GM12878 (cell line): ENCODE measurements at regions not wholly inside any gene's neighbourhood (a gene's known extent, or its start where the extent isn't known, plus 50 kb on each side); places are given as distances from the start of the nearest gene placed in this dataset.

Experiments used
- ATAC-seq: fragments of 200-7000 bp; cut with Tn5 transposase; 3 replicates; pipeline ENCODE4 v1.9.1; 2020; ENCODE audit warnings: mild to moderate bottlenecking, moderate library complexity
- BruUV-seq: library from RNA; stranded (reverse); fragments of 400-500 nt; replicated peaks from 2 replicates; lab custom pipeline; 2021; lab: Mats Ljungman, UMichigan
- CTCF ChIA-PET: fragments of 300-600 bp; sonication (Branson Sonifier 250); formaldehyde crosslinking; extraction: SDS; loops from one replicate; lab custom pipeline; 2021; ENCODE audit warnings: inconsistent platforms; lab: Yijun Ruan, JAX
- POLR2A ChIA-PET: fragments of 350-600 bp; formaldehyde crosslinking; extraction: SDS; loops from one replicate; lab custom pipeline; 2021; ENCODE audit warnings: inconsistent platforms; lab: Charles Lee
- RAD21 ChIA-PET: fragments of 300-600 bp; sonication (Branson Sonifier 250); formaldehyde crosslinking; loops from one replicate; lab custom pipeline; 2023; ENCODE audit warnings: antibody characterized with exemption; ENCODE audit not compliant: unreplicated experiment; lab: Charles Lee
- SMC1A ChIA-PET: fragments of 300-600 bp; sonication (Branson Sonifier 250); formaldehyde crosslinking; loops from one replicate; lab custom pipeline; 2023; ENCODE audit not compliant: unreplicated experiment, uncharacterized antibody; lab: Charles Lee
- DNase-seq: peaks from one replicate; pipeline ENCODE4 v3.0.0-alpha.2; 2011; ENCODE audit warnings: low read depth, low spot score
- FAIRE-seq: peaks from 3 replicates; lab custom pipeline; 2011; peaks lifted over from hg19 to GRCh38; lab: Jason Lieb, UNC
- H2AFZ ChIP-seq: 2 replicates; pipeline ENCODE4 v1.6.0; 2011; ENCODE audit warnings: low read depth, low read length, control low read depth; ENCODE audit not compliant: control insufficient read depth
- H3K27ac ChIP-seq: 2 replicates; pipeline ENCODE4 v1.5.1; 2011; ENCODE audit warnings: control low read depth; ENCODE audit not compliant: control insufficient read depth, insufficient read depth
- H3K27me3 ChIP-seq, 2 experiments: replicated peaks in 1 of 2; 2 replicates each; pipeline versions ENCODE4 v1.6.0 to v1.6.1; 2011; ENCODE audit warnings: low read length in 1 of 2; ENCODE audit not compliant: control insufficient read depth in 2 of 2, insufficient read depth in 2 of 2
- H3K36me3 ChIP-seq, 2 experiments: 2 replicates each; pipeline ENCODE4 v1.5.1; 2011; ENCODE audit warnings: low read length in 1 of 2; ENCODE audit not compliant: control insufficient read depth in 2 of 2, insufficient read depth in 2 of 2
- H3K4me1 ChIP-seq: 2 replicates; pipeline ENCODE4 v1.6.1; 2011; ENCODE audit warnings: mild to moderate bottlenecking, low read length, moderate library complexity, mixed read lengths; ENCODE audit not compliant: control insufficient read depth, insufficient read depth
- H3K4me2 ChIP-seq: 2 replicates; pipeline ENCODE4 v1.6.0; 2011; ENCODE audit warnings: control low read depth; ENCODE audit not compliant: control insufficient read depth, insufficient read depth
- H3K4me3 ChIP-seq: fragments of 200-600 bp; sonication (generic); 2 replicates; pipeline ENCODE4 v1.5.1; 2016
- H3K79me2 ChIP-seq: 2 replicates; pipeline ENCODE4 v1.6.0; 2011; ENCODE audit warnings: low read length; ENCODE audit not compliant: control insufficient read depth, insufficient read depth
- H3K9ac ChIP-seq: 2 replicates; pipeline ENCODE4 v1.8.0; 2011; ENCODE audit warnings: low read length, control low read depth, mixed read lengths; ENCODE audit not compliant: control insufficient read depth, insufficient read depth
- H3K9me3 ChIP-seq: replicated peaks from 3 replicates; pipeline ENCODE4 v1.5.1; 2011; ENCODE audit warnings: mild to moderate bottlenecking, low read length; ENCODE audit not compliant: control insufficient read depth, insufficient read depth
- H4K20me1 ChIP-seq: 2 replicates; pipeline ENCODE4 v1.6.0; 2011; ENCODE audit not compliant: control insufficient read depth, insufficient read depth
- CBFB ChIP-seq: IDR thresholded peaks from 2 replicates; pipeline ENCODE4 v1.6.1; 2016; ENCODE audit warnings: antibody characterized with exemption, low read depth
- CHD1 ChIP-seq: IDR thresholded peaks from 2 replicates; pipeline ENCODE4 v1.6.1; 2012; ENCODE audit warnings: low read depth, low read length, improper control_type of control experiment
- CHD4 ChIP-seq: fragments of 200-600 bp; sonication (generic); IDR thresholded peaks from 2 replicates; pipeline ENCODE4 v1.6.1; 2016; ENCODE audit warnings: mild to moderate bottlenecking
- NFXL1 ChIP-seq: fragments of 450-650 bp; IDR thresholded peaks from 2 replicates; pipeline ENCODE4 v1.6.1; 2017; ENCODE audit warnings: antibody characterized with exemption, mild to moderate bottlenecking, borderline replicate concordance
- RBBP5 ChIP-seq: fragments of 200-600 bp; sonication (generic); conservative IDR thresholded peaks from 2 replicates; pipeline ENCODE4 v1.6.1; 2016
- SREBF2 ChIP-seq: IDR thresholded peaks from 2 replicates; pipeline ENCODE4 v1.6.1; 2012; ENCODE audit warnings: mild to moderate bottlenecking, low read length
- WGBS: methylation state at CpG from one replicate; pipeline ENCODE4 v1.1.6; 2016; ENCODE audit warnings: low lambda C conversion rate; ENCODE audit not compliant: insufficient replicate concordance, insufficient coverage; ENCODE audit errors: missing lambda C conversion rate; 5-methylcytosine and 5-hydroxymethylcytosine counted together
- in situ Hi-C: fragments of 300-500 bp; cut with MboI; formaldehyde crosslinking; loops from 9 replicates; pipeline ENCODE4 v1.14.3; 2018; ENCODE audit warnings: mixed read lengths
- intact Hi-C: fragments of 100-400 bp; cut with micrococcal nuclease; formaldehyde crosslinking; loops from one replicate; pipeline ENCODE4 v1.14.2; 2022; ENCODE audit not compliant: unreplicated experiment
- TF ChIP-seq, protein P1 (sequence below): fragments of 450-650 bp; IDR thresholded peaks from 2 replicates; pipeline ENCODE4 v1.6.1; 2017; ENCODE audit warnings: mild to moderate bottlenecking, moderate library complexity

DNA sequence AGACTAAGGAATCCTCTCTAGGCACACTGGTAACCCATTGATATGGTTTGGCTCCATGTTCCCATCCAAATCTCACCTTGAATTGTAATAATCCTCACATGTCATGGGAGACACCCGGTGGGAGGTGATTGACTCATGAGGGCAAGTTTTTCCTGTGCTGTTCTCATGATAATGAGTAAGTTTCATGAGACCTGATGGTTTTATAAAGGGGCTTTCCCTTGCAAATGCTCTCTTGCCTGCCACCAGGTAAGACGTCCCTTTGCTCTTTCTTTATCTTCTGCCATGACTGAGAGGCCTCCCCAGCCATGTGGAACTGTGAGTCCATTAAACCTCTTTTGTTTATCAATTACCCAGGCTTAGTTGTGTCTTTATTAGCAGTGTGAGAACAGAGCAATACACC is 81.4 kb upstream of the GPC6 start:
- RAD21 ChIA-PET, result no interaction called here
- TF ChIP-seq RBBP5, result no peak
- TF ChIP-seq SREBF2, result no peak
- no peak for TF ChIP-seq CBFB
- no peak for TF ChIP-seq NFXL1
- no peak overlapping the region for H2AFZ ChIP-seq
- no peaks in the 10 kb centered on the region for H3K9me3 ChIP-seq
- H3K4me2 ChIP-seq, result no peak overlapping the region
- POLR2A ChIA-PET, result no interaction called here
- H3K79me2 ChIP-seq, result no peaks in the 10 kb centered on the region
- no peaks in the 10 kb centered on the region for H4K20me1 ChIP-seq
- no TSS peak for BruUV-seq
- H3K4me1 ChIP-seq, result no peaks in the 10 kb centered on the region
- in situ Hi-C loops (no loop called here), intact Hi-C loops (no loop called here)
- DNase-seq (no peak), ATAC-seq (no peak), FAIRE-seq (no peak)
- no peaks in the 10 kb centered on the region for H3K36me3 ChIP-seq
- no peak overlapping the region for H3K27ac ChIP-seq
- CTCF ChIA-PET, result no interaction called here
- H3K4me3 ChIP-seq, result no peak overlapping the region
- 0% methylated on average over 2 of the region's 2 CpGs for WGBS
- H3K9ac ChIP-seq, result no peak overlapping the region
- H3K27me3 ChIP-seq, result no peaks in the 10 kb centered on the region
- SMC1A ChIA-PET, result interaction anchor here (0.8 kb wide), 1 partner anchor 14 kb away, joined by 3 read pairs; no protein-coding TSS in a partner anchor

DNA sequence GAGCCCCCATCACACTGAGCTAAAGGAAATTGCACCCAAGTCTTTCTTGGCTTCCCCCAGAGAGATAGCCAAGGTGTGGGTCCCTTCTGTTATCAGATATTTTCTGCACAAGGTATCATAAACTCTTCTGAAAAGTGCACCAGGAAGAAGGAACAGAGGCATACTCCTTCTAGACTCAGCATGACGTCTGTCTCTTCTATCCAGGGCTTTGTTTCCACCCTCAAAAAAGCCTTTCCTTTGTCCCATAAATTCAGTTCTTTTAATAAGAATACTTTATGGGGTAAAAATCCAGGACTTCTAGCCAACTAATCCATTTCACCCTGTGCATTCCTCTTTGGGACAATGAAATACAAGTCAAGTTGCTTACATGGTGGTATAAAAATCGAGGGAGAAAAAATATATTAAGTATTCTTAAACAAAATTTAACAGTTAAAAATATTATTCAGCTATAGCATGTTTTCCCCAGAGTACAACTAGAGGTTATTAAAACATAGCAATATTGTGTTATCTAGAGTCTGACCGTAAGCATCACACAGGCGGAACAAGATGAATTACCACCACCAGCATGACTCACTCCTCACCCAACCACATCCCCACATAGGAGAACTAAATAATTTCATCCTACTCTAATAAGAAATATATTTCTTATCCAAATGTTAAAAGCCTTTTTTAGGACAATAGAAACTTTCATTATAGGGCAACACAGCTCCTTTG is 79.9 kb upstream of the GPC6 start:
- no peak overlapping the region for H3K4me3 ChIP-seq
- FAIRE-seq, result no peak
- H3K4me2 ChIP-seq, result no peak overlapping the region
- H3K27me3 ChIP-seq, result no peaks in the 10 kb centered on the region
- DNase-seq, result no peak
- H3K4me1 ChIP-seq, result no peaks in the 10 kb centered on the region
- H3K9ac ChIP-seq, result no peak overlapping the region
- in situ Hi-C loops (no loop called here), intact Hi-C loops (no loop called here)
- ChIA-PET CTCF (no interaction called here), SMC1A (no interaction called here), POLR2A (no interaction called here), RAD21 (no interaction called here)
- WGBS, result 47% methylated on average over 4 of the region's 4 CpGs
- H2AFZ ChIP-seq, result no peak overlapping the region
- TF ChIP-seq CHD1, result no peak
- TF ChIP-seq, protein P1, sequence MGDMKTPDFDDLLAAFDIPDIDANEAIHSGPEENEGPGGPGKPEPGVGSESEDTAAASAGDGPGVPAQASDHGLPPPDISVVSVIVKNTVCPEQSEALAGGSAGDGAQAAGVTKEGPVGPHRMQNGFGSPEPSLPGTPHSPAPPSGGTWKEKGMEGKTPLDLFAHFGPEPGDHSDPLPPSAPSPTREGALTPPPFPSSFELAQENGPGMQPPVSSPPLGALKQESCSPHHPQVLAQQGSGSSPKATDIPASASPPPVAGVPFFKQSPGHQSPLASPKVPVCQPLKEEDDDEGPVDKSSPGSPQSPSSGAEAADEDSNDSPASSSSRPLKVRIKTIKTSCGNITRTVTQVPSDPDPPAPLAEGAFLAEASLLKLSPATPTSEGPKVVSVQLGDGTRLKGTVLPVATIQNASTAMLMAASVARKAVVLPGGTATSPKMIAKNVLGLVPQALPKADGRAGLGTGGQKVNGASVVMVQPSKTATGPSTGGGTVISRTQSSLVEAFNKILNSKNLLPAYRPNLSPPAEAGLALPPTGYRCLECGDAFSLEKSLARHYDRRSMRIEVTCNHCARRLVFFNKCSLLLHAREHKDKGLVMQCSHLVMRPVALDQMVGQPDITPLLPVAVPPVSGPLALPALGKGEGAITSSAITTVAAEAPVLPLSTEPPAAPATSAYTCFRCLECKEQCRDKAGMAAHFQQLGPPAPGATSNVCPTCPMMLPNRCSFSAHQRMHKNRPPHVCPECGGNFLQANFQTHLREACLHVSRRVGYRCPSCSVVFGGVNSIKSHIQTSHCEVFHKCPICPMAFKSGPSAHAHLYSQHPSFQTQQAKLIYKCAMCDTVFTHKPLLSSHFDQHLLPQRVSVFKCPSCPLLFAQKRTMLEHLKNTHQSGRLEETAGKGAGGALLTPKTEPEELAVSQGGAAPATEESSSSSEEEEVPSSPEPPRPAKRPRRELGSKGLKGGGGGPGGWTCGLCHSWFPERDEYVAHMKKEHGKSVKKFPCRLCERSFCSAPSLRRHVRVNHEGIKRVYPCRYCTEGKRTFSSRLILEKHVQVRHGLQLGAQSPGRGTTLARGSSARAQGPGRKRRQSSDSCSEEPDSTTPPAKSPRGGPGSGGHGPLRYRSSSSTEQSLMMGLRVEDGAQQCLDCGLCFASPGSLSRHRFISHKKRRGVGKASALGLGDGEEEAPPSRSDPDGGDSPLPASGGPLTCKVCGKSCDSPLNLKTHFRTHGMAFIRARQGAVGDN, result no peak
- no peak for TF ChIP-seq NFXL1
- no peak for TF ChIP-seq CHD4
- TF ChIP-seq RBBP5, result no peak
- no peak for ATAC-seq
- BruUV-seq, result no TSS peak
- no peak overlapping the region for H3K27ac ChIP-seq
- no peaks in the 10 kb centered on the region for H3K79me2 ChIP-seq
- no peaks in the 10 kb centered on the region for H3K36me3 ChIP-seq
- no peaks in the 10 kb centered on the region for H4K20me1 ChIP-seq
- no peaks in the 10 kb centered on the region for H3K9me3 ChIP-seq
